A673 (cell line): ENCODE measurements at regions not wholly inside any gene's neighbourhood (a gene's known extent, or its start where the extent isn't known, plus 50 kb on each side); places are given as distances from the start of the nearest gene placed in this dataset.

ENCODE experiments used
- CTCF ChIP-seq: fragments of 300-800, 200-600 bp; sonication (generic); conservative IDR thresholded peaks from 2 replicates; pipeline ENCODE4 v1.5.1; 2017; ENCODE audit warnings: low read depth, mild to moderate bottlenecking, antibody characterized with exemption, low read length, moderate library complexity, mixed read lengths
- EZH2 ChIP-seq: fragments of 200-600 bp; sonication (generic); IDR thresholded peaks from 2 replicates; pipeline ENCODE4 v1.6.1; 2017; ENCODE audit warnings: borderline replicate concordance, low read depth, mild to moderate bottlenecking, mixed read lengths, antibody characterized with exemption, low read length; ENCODE audit not compliant: poor library complexity, severe bottlenecking

GRCh38 chr6:94736236-94736635 is 841.1 kb upstream of the MANEA start:
- no peak for TF ChIP-seq CTCF
- TF ChIP-seq EZH2: no peak
